CD4-positive, alpha-beta T cell treated with Interleukin-17A for 1 hour (primary cell): ENCODE measurements at regions not wholly inside any gene's neighbourhood (a gene's known extent, or its start where the extent isn't known, plus 50 kb on each side); places are given as distances from the start of the nearest gene placed in this dataset.

Source experiments
- DNase-seq: peaks from one replicate; pipeline ENCODE4 v3.0.0-alpha.2; 2020

- DNase-seq = no peak
These were observed 561.3 kb downstream of the DHX35 start for GRCh38 chr20:39523405-39523804.

GRCh38 chr20:39518654-39519053 lies 556.5 kb downstream of the DHX35 start:
- DNase-seq = no peak

- no peak for DNase-seq
These were observed 554.8 kb downstream of the DHX35 start for GRCh38 chr20:39516964-39517363.

DNA sequence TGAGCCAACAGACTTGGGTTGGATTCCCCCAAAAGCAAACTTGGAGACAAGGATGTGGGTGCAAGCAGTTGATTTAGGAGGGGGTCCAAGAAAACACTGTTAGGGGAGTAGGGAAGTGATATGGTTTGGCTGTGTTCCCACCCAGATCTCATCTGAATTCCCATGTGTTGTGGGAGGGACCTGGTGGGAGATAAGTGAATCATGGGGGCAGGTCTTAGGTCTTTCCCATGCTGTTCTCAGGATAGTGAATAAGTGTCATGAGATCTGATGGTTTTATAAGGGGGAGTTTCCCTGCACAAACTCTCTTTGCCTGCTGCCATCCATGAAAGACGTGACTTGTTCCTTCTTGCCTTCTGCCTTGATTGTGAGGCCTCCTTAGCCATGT lies 542.6 kb downstream of the DHX35 start:
- no peak for DNase-seq

GRCh38 chr20:39503902-39504709 lies 542.0 kb downstream of the DHX35 start:
- no peak for DNase-seq

- DNase-seq = no peak
These were observed 530.2 kb downstream of the DHX35 start for GRCh38 chr20:39492223-39492797.

DNA sequence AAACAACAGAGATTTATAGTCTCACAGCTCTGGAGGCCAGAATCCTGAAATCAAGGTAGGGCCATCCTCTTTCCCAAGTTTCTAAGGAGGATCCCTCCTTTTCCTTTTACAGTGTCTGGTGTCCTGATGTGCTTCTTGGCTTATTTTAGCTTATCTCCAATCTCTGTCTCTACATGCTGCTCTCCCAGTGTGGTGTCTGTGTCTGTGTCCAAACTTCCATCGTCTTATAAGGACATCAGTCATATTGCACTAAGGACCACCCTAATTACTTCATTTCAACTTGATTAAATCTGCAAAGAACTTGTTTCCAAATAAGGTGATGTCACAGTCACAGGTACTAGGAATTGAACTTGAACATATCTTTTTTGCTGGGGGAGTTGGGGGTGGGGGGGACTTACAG lies 529.6 kb downstream of the DHX35 start:
- no peak for DNase-seq

DNA sequence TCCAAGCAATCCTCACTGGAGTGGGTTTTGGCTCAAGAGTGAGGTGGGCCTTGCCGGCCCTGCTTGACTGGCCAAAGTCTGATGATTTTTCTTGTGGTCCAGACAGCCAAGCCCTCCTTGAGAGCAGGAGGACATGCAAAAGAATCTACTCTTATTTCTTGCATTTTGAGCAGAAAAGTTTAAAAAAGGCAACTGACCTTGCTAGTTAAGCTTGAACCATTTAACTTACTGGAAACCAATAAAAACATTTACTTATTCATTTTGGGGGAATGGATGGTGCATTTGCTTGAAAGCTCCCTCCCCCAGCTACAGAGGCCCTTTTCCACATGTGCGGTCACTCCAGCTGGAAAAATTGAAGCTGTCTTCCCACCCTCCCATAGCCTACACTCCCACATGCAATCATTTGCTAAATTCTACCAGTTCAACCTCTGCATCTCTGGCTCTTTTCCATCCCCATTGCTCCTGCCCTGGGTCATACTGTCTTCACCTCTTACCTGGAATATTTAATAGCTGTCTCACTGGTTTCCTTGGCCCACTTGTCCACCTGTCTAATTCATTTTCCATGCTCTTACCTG lies 527.9 kb downstream of the DHX35 start:
- no peak for DNase-seq

GRCh38 chr20:39480276-39481043 lies 518.3 kb downstream of the DHX35 start:
- DNase-seq = no peak

DNA sequence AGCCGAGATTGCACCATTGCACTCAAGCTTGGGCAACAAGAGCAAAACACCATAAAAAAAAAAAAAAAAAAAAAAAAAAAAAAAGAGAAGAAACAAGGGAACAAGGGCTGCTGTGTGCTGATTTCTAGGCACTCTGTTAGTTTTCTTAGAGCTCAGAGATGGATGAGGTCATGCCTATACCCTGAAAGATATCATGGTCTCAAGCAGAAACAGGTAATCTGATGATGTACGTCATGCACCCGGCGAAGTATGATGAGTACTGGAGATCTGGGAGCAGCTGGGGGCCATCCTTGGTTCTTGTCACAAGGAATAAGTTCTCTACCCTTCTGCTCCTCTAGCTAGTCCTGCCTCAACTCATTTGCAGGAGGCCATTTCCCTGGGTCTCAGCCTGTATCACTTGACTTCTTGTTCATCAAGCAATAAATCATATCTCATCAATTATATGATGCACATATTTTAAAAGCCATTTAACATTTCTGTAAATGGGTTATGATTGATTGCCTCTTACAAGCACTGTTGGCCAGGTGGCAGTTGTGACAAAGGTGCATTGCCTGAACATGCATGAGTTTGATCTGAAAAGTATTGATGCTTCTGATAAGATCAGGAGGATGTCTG lies 517.2 kb downstream of the DHX35 start:
- no peak for DNase-seq

DNA sequence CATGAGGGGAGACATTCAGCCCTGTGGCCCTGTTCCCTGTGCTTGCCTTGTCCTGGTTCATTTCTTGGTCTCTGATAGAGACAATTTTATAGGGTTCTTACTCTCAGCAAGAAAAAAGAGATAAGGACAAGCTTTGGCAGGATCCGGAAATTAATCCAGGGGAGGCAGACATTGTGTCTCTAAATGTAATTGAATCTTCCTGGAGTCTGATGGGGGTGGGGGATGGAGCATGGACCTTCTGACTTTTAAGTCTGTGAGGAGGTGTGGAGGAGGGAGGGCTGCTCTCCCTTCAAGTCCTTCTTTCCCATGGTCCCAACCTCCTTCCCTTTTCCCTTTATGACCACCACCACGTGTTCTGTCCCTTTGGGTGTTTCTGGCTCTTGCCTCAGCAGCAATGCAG lies 512.7 kb downstream of the DHX35 start:
- DNase-seq = no peak

DNA sequence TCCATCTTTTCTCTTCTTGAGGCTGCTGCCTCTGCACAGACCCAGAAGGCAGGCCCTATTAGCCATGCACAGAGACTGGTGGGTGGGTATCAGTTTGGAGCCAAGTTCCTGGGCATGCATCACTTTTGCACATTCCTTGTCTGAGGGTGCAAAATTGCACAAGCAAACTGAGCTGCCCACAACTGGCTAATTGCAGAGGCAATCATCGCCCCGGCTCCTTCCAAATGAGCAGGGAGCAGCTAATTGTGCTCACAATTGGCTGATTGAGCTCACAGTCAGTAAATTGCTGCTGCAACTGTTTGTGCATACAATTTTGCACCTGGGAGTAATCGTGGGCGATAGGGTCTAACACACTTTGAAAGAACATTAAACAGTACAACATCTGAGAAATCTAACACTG lies 511.4 kb downstream of the DHX35 start:
- DNase-seq = no peak

DNA sequence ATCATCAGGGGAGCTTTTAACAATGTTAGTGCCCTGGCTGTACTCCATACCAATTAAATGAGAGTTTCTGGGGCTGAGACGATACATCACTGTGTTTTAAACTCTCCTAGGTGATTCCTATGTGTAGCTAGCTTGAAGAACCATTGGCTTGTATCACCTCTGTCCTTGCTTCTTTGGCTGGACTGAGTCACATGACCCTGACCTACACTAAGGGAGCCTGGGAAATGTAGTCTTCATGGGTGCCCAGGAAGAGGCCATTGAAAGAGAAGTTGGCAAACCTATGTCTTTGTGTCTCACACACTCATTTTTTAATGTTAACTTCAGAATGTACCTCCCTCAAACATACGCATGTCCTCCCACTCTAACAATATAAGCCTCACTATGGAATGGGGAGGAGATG lies 506.6 kb downstream of the DHX35 start:
- no peak for DNase-seq

DNA sequence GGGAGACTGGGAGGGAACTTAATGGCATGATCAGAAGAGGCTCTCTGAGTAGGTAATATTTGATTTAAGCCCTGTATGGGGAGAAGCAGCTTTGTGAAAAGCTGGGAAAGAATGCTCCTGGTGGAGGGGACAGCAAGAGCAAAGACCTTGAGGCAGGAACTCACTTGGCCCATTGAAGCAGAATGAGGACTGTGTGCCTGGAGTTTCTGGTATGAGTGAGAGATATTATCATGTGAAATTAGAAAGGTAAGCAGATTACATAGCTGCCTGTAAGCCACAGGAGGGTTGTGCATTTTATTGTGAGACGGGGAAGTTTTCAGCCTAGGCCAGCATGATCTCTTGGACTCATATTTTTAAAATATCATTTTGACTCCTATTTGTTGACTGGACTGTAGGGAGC lies 502.1 kb downstream of the DHX35 start:
- no peak for DNase-seq

DNA sequence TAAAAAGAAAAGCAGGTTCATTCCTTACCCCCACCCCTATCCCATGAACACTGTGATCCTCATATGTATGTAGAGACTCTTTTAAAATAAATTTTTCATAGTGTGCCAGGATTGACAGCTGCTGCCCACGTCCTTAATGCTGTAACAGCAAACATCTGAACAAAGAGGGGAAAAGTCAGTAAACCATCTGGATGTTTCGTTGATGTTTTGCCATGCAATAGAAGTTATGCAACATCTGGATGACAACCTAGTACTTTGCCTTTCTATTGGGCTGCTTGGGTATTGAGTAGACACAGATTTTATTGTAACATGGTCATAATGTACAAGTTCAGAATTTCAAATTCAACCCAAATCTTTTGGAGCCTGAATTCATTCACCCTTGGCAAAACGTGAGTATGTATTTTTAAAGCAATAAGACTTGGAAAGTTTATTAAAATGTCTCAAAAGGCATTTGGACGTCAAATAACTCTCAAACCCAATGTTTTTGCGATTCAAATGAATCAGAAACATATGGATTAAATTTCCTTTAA lies 500.3 kb downstream of the DHX35 start:
- DNase-seq = no peak

- DNase-seq = no peak
These were observed 496.3 kb downstream of the DHX35 start for GRCh38 chr20:39458452-39458851.

DNA sequence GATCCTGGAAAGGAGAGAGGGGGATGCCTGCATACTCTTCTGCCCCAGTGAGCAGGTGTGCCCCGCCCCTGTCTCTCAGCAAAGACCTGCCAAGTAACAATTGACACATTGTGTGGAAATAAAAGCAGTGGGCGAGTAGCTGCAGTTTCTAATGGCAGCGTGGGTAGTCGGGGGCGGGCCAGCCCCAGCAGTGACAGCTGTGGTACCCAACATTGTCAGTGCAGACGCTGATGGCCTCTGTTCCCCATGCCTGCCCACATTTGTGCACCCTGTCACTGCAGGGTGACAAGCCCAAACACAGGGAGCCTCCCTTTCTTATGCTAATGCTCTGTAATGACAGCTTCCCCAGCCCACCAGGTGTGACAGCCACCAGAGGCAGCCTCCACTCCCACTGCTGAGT lies 491.7 kb downstream of the DHX35 start:
- DNase-seq = no peak

DNA sequence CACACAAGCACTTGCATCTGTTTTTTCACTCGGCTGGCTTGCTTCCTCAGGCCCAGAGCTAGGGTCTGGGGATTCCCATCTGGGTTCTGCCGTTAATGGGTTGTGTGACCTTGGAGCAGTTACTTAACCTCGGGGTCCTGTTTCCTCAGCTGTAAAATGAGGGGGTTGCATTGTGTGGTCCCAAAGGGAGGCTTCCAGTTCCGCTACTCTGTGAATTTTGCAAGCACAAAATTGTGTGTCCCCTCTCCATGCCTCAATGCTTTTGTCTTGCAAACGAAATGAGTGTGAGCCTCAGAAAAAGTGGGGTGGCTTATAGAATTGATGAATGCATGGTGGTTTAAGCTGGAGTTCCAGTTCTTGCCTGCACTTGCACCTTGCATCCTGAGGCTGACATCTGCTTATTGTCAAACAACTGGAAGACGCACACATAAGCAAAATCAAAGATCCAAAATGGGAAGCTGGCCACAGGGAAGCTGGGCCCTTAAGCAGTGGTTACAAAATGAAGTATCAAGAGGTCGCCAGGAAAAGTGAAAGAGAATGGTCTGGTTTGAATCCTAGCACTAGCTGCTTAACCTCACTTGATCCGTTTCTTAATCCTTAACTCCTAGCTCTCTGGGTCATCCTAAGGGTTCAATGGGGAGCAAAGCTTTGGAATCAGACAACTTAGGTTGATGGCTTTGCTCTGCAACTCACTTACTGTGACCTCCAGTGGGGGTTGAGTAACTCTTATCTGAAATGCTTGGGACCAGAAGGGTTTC lies 490.6 kb downstream of the DHX35 start:
- no peak for DNase-seq

GRCh38 chr20:39451386-39451785 lies 489.2 kb downstream of the DHX35 start:
- no peak for DNase-seq

GRCh38 chr20:39446397-39446796 lies 484.3 kb downstream of the DHX35 start:
- DNase-seq = no peak

DNA sequence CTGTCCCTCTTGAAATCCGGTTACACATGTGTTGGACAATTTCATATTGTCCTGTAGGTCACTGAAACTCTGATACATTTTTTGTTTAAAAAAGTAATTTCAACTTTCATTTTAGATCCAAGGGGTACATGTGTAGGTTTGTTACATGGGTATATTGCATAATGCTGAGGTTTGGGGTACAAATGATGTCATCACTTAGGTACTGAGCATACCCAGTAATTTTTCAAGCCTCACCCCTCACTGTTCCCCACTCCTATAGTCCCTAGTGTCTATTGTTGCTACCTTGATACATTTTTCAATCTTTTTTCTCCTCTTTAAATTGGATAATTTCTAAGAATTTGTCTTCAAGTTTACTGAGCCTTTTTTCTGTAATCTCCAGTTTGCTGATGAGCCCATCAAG lies 483.0 kb downstream of the DHX35 start:
- DNase-seq = no peak

DNA sequence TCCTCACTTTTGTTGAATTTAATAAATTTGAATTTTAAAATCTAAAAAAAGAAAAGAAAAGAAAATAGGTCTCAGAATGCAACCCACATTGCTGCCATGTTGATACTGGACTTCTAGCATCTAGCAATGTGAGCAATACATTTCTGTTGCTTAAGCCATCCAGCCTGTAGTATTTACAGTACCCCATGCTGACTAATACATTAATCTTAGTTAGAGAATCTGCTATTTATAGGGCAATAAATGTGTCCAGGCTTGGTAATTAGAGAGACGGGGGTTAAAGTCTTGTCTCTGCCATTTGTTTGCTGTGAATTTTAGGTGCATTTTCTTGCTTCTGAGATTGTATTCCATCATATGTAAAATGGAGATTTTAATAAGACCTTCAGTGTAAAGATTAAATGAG lies 471.3 kb downstream of the DHX35 start:
- DNase-seq = no peak
